ENCODE measurements at regions not wholly inside any gene's neighbourhood (a gene's known extent, or its start where the extent isn't known, plus 50 kb on each side); places are given as distances from the start of the nearest gene placed in this dataset.
"Not testable (repeated sequence)": the region's sequence is repeated elsewhere in the genome, so short reads cannot be mapped to it uniquely, and the experiment has no call there.

GRCh38 chr6:10141746-10142443 lies 273.0 kb downstream of the TFAP2A start:
- no peak overlapping the region for H3K4me3 ChIP-seq
- ATAC-seq: no peak
- H3K27ac ChIP-seq: no peak overlapping the region
- DNase-seq: no peak
- no peak for TF ChIP-seq CTCF (IDR thresholded peaks at IDR 0.05)
- H3K27me3 ChIP-seq: no peaks in the 10 kb centered on the region
- H3K9me3 ChIP-seq: peaks cover 2% of the 10 kb centered on the region
- H3K4me1 ChIP-seq: no peaks in the 10 kb centered on the region
- intact Hi-C loops (cut with DNase I): no loop called here
- H3K36me3 ChIP-seq: no peaks in the 10 kb centered on the region

- no peak for ATAC-seq
- no peak overlapping the region for H3K27ac ChIP-seq
- H3K4me1 ChIP-seq: no peaks in the 10 kb centered on the region
- no peak for DNase-seq
- TF ChIP-seq CTCF (IDR thresholded peaks at IDR 0.05): no peak
- no peaks in the 10 kb centered on the region for H3K36me3 ChIP-seq
- no peak overlapping the region for H3K4me3 ChIP-seq
- intact Hi-C loops (cut with DNase I): no loop called here
- peaks cover 4% of the 10 kb centered on the region for H3K9me3 ChIP-seq
- H3K27me3 ChIP-seq: no peaks in the 10 kb centered on the region
These were observed 274.1 kb downstream of the TFAP2A start for GRCh38 chr6:10140824-10141223.

GRCh38 chr6:10140136-10140535 lies 274.7 kb downstream of the TFAP2A start:
- no peaks in the 10 kb centered on the region for H3K36me3 ChIP-seq

GRCh38 chr6:10138917-10139316 lies 276.0 kb downstream of the TFAP2A start:
- ATAC-seq: no peak
- intact Hi-C loops (cut with DNase I): no loop called here
- DNase-seq: no peak
- H3K9me3 ChIP-seq: peaks cover 4% of the 10 kb centered on the region
- TF ChIP-seq CTCF (IDR thresholded peaks at IDR 0.05): no peak
- no peaks in the 10 kb centered on the region for H3K36me3 ChIP-seq
- H3K27me3 ChIP-seq: no peaks in the 10 kb centered on the region
- H3K4me1 ChIP-seq: no peaks in the 10 kb centered on the region
- no peak overlapping the region for H3K27ac ChIP-seq
- H3K4me3 ChIP-seq: no peak overlapping the region

More at GRCh38 chr6:10140136-10140535, 274.7 kb downstream of the TFAP2A start:
- TF ChIP-seq CTCF (IDR thresholded peaks at IDR 0.05): no peak
- peaks cover 4% of the 10 kb centered on the region for H3K9me3 ChIP-seq
- H3K4me3 ChIP-seq: no peak overlapping the region
- DNase-seq (no peak), ATAC-seq (no peak)
- intact Hi-C loops (cut with DNase I): no loop called here
- H3K27ac ChIP-seq: no peak overlapping the region
- H3K4me1 ChIP-seq: no peaks in the 10 kb centered on the region
- H3K27me3 ChIP-seq: no peaks in the 10 kb centered on the region

- Histone ChIP-seq H3K27me3 (no peaks in the 10 kb centered on the region), H3K36me3 (no peaks in the 10 kb centered on the region), H3K4me1 (no peaks in the 10 kb centered on the region), H3K4me3 (no peak overlapping the region), H3K27ac (no peak overlapping the region), H3K9me3 (peaks cover 4% of the 10 kb centered on the region)
- intact Hi-C loops (cut with DNase I): no loop called here
- TF ChIP-seq CTCF (IDR thresholded peaks at IDR 0.05): no peak
- ATAC-seq (no peak), DNase-seq (no peak)
These were observed 278.2 kb downstream of the TFAP2A start for GRCh38 chr6:10136636-10137035.

GRCh38 chr6:10134185-10134584 lies 280.7 kb downstream of the TFAP2A start:
- H3K27ac ChIP-seq; H3K36me3 ChIP-seq; H3K9me3 ChIP-seq; intact Hi-C loops (cut with DNase I); H3K4me1 ChIP-seq; H3K4me3 ChIP-seq; H3K27me3 ChIP-seq; ATAC-seq; DNase-seq: not testable (repeated sequence)

Data from upper lobe of right lung (tissue), 1 donor.